Ishikawa (cell line): ENCODE measurements at regions not wholly inside any gene's neighbourhood (a gene's known extent, or its start where the extent isn't known, plus 50 kb on each side); places are given as distances from the start of the nearest gene placed in this dataset.

ENCODE experiments used
- CEBPB ChIP-seq: IDR thresholded peaks from 2 replicates; pipeline ENCODE4 v1.6.1; 2012
- REST ChIP-seq: IDR thresholded peaks from 2 replicates; pipeline ENCODE4 v1.6.1; 2012; ENCODE audit warnings: low read depth, mild to moderate bottlenecking
- TF ChIP-seq, protein P1 (sequence below): IDR thresholded peaks from 2 replicates; pipeline ENCODE4 v1.6.1; 2012

- TF ChIP-seq CEBPB (no peak), REST (no peak)
- TF ChIP-seq, protein P1, sequence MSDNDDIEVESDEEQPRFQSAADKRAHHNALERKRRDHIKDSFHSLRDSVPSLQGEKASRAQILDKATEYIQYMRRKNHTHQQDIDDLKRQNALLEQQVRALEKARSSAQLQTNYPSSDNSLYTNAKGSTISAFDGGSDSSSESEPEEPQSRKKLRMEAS: no peak
Observed at GRCh38 chr5:121292664-121293063, 559.0 kb upstream of the FTMT start.
